ENCODE measurements at regions not wholly inside any gene's neighbourhood (a gene's known extent, or its start where the extent isn't known, plus 50 kb on each side); places are given as distances from the start of the nearest gene placed in this dataset.

DNA sequence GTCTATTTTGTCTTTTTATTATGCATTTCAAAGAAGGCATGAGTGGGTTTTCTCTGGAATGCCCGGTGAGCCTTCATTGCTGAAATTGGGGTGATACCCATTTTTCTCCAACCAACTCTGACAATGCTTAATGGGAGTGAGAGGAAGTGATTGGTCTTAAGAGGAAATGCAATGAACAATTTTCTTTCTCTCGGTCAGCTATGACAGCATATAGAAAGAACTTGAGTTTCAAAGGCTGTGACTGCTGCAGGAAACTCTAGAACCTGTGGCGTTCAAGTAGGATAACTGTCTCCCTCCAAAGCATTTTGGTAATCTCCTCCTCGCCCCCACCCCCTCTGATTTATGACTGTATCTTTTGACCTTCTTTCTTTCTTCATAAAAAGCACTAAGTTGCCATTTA is 155.9 kb downstream of the LYPLAL1 start:
- H3K4me2 ChIP-seq (ENCODE audit: low read length), result no peak overlapping the region
- DNase-seq (ENCODE audit: low spot score), result no peak
- no peak overlapping the region for H2AFZ ChIP-seq (ENCODE audit: low read length)
- ChIA-PET POLR2A (no interaction called here), CTCF (ENCODE audit: unreplicated experiment) (no interaction called here)
- BruUV-seq (replicated peaks), result no TSS peak
- no peak for TF ChIP-seq EZH2phosphoT487 (IDR thresholded peaks at IDR 0.05; ENCODE audit: borderline replicate concordance, low read depth, low read length)
- TF ChIP-seq, protein P1, sequence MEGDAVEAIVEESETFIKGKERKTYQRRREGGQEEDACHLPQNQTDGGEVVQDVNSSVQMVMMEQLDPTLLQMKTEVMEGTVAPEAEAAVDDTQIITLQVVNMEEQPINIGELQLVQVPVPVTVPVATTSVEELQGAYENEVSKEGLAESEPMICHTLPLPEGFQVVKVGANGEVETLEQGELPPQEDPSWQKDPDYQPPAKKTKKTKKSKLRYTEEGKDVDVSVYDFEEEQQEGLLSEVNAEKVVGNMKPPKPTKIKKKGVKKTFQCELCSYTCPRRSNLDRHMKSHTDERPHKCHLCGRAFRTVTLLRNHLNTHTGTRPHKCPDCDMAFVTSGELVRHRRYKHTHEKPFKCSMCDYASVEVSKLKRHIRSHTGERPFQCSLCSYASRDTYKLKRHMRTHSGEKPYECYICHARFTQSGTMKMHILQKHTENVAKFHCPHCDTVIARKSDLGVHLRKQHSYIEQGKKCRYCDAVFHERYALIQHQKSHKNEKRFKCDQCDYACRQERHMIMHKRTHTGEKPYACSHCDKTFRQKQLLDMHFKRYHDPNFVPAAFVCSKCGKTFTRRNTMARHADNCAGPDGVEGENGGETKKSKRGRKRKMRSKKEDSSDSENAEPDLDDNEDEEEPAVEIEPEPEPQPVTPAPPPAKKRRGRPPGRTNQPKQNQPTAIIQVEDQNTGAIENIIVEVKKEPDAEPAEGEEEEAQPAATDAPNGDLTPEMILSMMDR (conservative IDR thresholded peaks at IDR 0.05; ENCODE audit: low read length), result no peak
- no peaks in the 10 kb centered on the region for H3K4me1 ChIP-seq (ENCODE audit: insufficient read depth, low read length, poor library complexity, severe bottlenecking)
- H3K79me2 ChIP-seq (ENCODE audit: insufficient read depth, low read depth, low read length), result no peaks in the 10 kb centered on the region
- no peak overlapping the region for H3K27ac ChIP-seq (ENCODE audit: low read depth, low read length, poor library complexity, severe bottlenecking)
- no peaks in the 10 kb centered on the region for H3K9me3 ChIP-seq (ENCODE audit: low read length)
- no peak overlapping the region for H3K4me3 ChIP-seq (ENCODE audit: low read depth, low read length, poor library complexity, severe bottlenecking)
- no peaks in the 10 kb centered on the region for H4K20me1 ChIP-seq (ENCODE audit: insufficient read depth, low read length)
- intact Hi-C loops (cut with micrococcal nuclease; ENCODE audit: unreplicated experiment), result no loop called here
- no peaks in the 10 kb centered on the region for H3K36me3 ChIP-seq (ENCODE audit: insufficient read depth, low read length)
- H3K9me2 ChIP-seq (ENCODE audit: insufficient read depth, low read length), result no peaks in the 10 kb centered on the region

DNA sequence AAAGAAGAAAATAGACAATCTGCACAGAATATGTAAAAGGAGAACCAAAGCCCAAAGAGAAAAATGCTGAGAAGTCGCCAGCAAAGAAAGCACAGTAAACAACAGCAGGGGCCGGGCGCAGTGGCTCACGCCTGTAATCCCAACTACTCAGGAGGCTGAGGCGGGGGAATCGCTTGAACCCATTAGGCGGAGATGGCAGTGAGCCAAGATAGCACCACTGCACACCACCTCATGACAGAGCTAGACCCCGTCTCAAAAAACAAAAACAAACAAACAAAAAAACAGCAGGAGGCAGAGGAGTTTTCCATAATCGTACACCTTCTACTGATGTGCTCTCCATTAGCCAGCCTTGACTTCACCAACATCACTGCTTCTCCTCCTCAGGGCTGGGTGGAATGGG is 153.2 kb downstream of the LYPLAL1 start:
- Histone ChIP-seq H3K4me2 (ENCODE audit: low read length) (no peak overlapping the region), H4K20me1 (ENCODE audit: insufficient read depth, low read length) (no peaks in the 10 kb centered on the region)
- intact Hi-C loops (cut with micrococcal nuclease; ENCODE audit: unreplicated experiment), result no loop called here

DNA sequence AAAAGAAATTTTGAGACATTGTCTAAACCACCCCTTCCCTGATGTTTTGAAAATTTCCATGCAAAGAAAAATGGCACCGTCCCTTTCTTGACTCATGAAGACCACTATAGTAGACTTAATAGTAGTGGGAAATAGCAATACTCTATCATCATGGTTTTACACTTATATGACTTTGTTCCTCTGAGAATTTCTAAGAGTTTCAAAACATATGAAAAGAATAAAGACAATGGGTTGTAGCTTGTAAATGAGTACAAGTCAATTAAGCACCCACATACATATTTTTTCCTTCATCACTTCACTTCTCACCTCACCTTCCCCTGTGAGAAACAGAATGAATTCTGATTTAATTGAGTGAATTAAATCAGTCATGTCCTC is 151.7 kb downstream of the LYPLAL1 start:
- Histone ChIP-seq H3K27ac (ENCODE audit: low read depth, low read length, poor library complexity, severe bottlenecking) (no peak overlapping the region), H4K20me1 (ENCODE audit: insufficient read depth, low read length) (no peaks in the 10 kb centered on the region), H3K4me2 (ENCODE audit: low read length) (no peak overlapping the region), H3K9me3 (ENCODE audit: low read length) (no peaks in the 10 kb centered on the region), H2AFZ (ENCODE audit: low read length) (no peak overlapping the region), H3K9me2 (ENCODE audit: insufficient read depth, low read length) (no peaks in the 10 kb centered on the region), H3K36me3 (ENCODE audit: insufficient read depth, low read length) (no peaks in the 10 kb centered on the region), H3K79me2 (ENCODE audit: insufficient read depth, low read depth, low read length) (no peaks in the 10 kb centered on the region), H3K4me1 (ENCODE audit: insufficient read depth, low read length, poor library complexity, severe bottlenecking) (no peaks in the 10 kb centered on the region), H3K4me3 (ENCODE audit: low read depth, low read length, poor library complexity, severe bottlenecking) (no peak overlapping the region)
- intact Hi-C loops (cut with micrococcal nuclease; ENCODE audit: unreplicated experiment), result no loop called here
- DNase-seq (ENCODE audit: low spot score), result no peak
- CTCF ChIA-PET (ENCODE audit: unreplicated experiment), result no interaction called here
- POLR2A ChIA-PET, result interaction anchor here (0.6 kb wide), 1 partner anchor 281 kb away, joined by 3 read pairs; no protein-coding TSS in a partner anchor
- BruUV-seq (replicated peaks), result no TSS peak
- TF ChIP-seq EZH2phosphoT487 (IDR thresholded peaks at IDR 0.05; ENCODE audit: borderline replicate concordance, low read depth, low read length), result no peak
- TF ChIP-seq, protein P1 (conservative IDR thresholded peaks at IDR 0.05; ENCODE audit: low read length), result no peak

More for the DNA sequence above, 153.2 kb downstream of the LYPLAL1 start:
- TF ChIP-seq EZH2phosphoT487 (IDR thresholded peaks at IDR 0.05; ENCODE audit: borderline replicate concordance, low read depth, low read length), result no peak
- TF ChIP-seq, protein P1 (conservative IDR thresholded peaks at IDR 0.05; ENCODE audit: low read length), result no peak
- POLR2A ChIA-PET, result no interaction called here
- no peaks in the 10 kb centered on the region for H3K9me2 ChIP-seq (ENCODE audit: insufficient read depth, low read length)
- no peak for DNase-seq (ENCODE audit: low spot score)
- H3K79me2 ChIP-seq (ENCODE audit: insufficient read depth, low read depth, low read length), result no peaks in the 10 kb centered on the region
- CTCF ChIA-PET (ENCODE audit: unreplicated experiment), result no interaction called here
- H3K9me3 ChIP-seq (ENCODE audit: low read length), result no peaks in the 10 kb centered on the region
- no peak overlapping the region for H3K4me3 ChIP-seq (ENCODE audit: low read depth, low read length, poor library complexity, severe bottlenecking)
- BruUV-seq (replicated peaks), result no TSS peak
- H3K27ac ChIP-seq (ENCODE audit: low read depth, low read length, poor library complexity, severe bottlenecking), result no peak overlapping the region
- no peaks in the 10 kb centered on the region for H3K4me1 ChIP-seq (ENCODE audit: insufficient read depth, low read length, poor library complexity, severe bottlenecking)
- H3K36me3 ChIP-seq (ENCODE audit: insufficient read depth, low read length), result no peaks in the 10 kb centered on the region
- H2AFZ ChIP-seq (ENCODE audit: low read length), result no peak overlapping the region
